GM21825 (cell line): ENCODE measurements at regions not wholly inside any gene's neighbourhood (a gene's known extent, or its start where the extent isn't known, plus 50 kb on each side); places are given as distances from the start of the nearest gene placed in this dataset.

Source experiments
- ATAC-seq: cut with Tn5 transposase; IDR thresholded peaks from one replicate; pipeline ENCODE4 v1.9.1; 2021; ENCODE audit warnings: mild to moderate bottlenecking, moderate library complexity; ENCODE audit not compliant: unreplicated experiment

GRCh38 chr17:77266891-77267341, 126.1 kb downstream of the SEC14L1 start:
- no peak for ATAC-seq

GRCh38 chr17:77269696-77270681, 129.2 kb downstream of the SEC14L1 start:
- ATAC-seq, result no peak

GRCh38 chr17:77271411-77271810, 130.6 kb downstream of the SEC14L1 start:
- no peak for ATAC-seq

GRCh38 chr17:77273397-77274085, 132.8 kb downstream of the SEC14L1 start:
- no peak for ATAC-seq

- no peak for ATAC-seq
Measured at GRCh38 chr17:77274096-77274845, 133.5 kb downstream of the SEC14L1 start.

- no peak for ATAC-seq
Measured at GRCh38 chr17:77279448-77280303, 138.9 kb downstream of the SEC14L1 start.

GRCh38 chr17:77280304-77281121, 139.7 kb downstream of the SEC14L1 start:
- ATAC-seq, result peak; percentile 15

GRCh38 chr17:77281122-77281903, 140.5 kb downstream of the SEC14L1 start:
- peak; percentile 75 for ATAC-seq

GRCh38 chr17:77281904-77282367, 141.2 kb downstream of the SEC14L1 start:
- ATAC-seq, result no peak

- ATAC-seq, result no peak
Measured at GRCh38 chr17:77282524-77283515, 142.1 kb downstream of the SEC14L1 start.

- ATAC-seq, result no peak
Measured at GRCh38 chr17:77284023-77284617, 143.4 kb downstream of the SEC14L1 start.

- ATAC-seq, result no peak
Measured at GRCh38 chr17:77285594-77286390, 145.0 kb downstream of the SEC14L1 start.

- no peak for ATAC-seq
Measured at GRCh38 chr17:77286391-77286640, 145.5 kb downstream of the SEC14L1 start.

GRCh38 chr17:77286641-77287431, 146.1 kb downstream of the SEC14L1 start:
- no peak for ATAC-seq

- no peak for ATAC-seq
Measured at GRCh38 chr17:77287432-77288068, 146.8 kb downstream of the SEC14L1 start.
